GM12878 (cell line): ENCODE measurements at regions not wholly inside any gene's neighbourhood (a gene's known extent, or its start where the extent isn't known, plus 50 kb on each side); places are given as distances from the start of the nearest gene placed in this dataset.

ENCODE experiments used
- ATAC-seq: fragments of 200-7000 bp; cut with Tn5 transposase; 3 replicates; pipeline ENCODE4 v1.9.1; 2020; ENCODE audit warnings: mild to moderate bottlenecking, moderate library complexity
- BruUV-seq: library from RNA; stranded (reverse); fragments of 400-500 nt; replicated peaks from 2 replicates; lab custom pipeline; 2021; lab: Mats Ljungman, UMichigan
- CTCF ChIA-PET: fragments of 300-600 bp; sonication (Branson Sonifier 250); formaldehyde crosslinking; extraction: SDS; loops from one replicate; lab custom pipeline; 2021; ENCODE audit warnings: inconsistent platforms; lab: Yijun Ruan, JAX
- POLR2A ChIA-PET: fragments of 350-600 bp; formaldehyde crosslinking; extraction: SDS; loops from one replicate; lab custom pipeline; 2021; ENCODE audit warnings: inconsistent platforms; lab: Charles Lee
- RAD21 ChIA-PET: fragments of 300-600 bp; sonication (Branson Sonifier 250); formaldehyde crosslinking; loops from one replicate; lab custom pipeline; 2023; ENCODE audit warnings: antibody characterized with exemption; ENCODE audit not compliant: unreplicated experiment; lab: Charles Lee
- SMC1A ChIA-PET: fragments of 300-600 bp; sonication (Branson Sonifier 250); formaldehyde crosslinking; loops from one replicate; lab custom pipeline; 2023; ENCODE audit not compliant: unreplicated experiment, uncharacterized antibody; lab: Charles Lee
- DNase-seq: peaks from one replicate; pipeline ENCODE4 v3.0.0-alpha.2; 2011; ENCODE audit warnings: low read depth, low spot score
- FAIRE-seq: peaks from 3 replicates; lab custom pipeline; 2011; peaks lifted over from hg19 to GRCh38; lab: Jason Lieb, UNC
- H2AFZ ChIP-seq: 2 replicates; pipeline ENCODE4 v1.6.0; 2011; ENCODE audit warnings: low read depth, low read length, control low read depth; ENCODE audit not compliant: control insufficient read depth
- H3K27ac ChIP-seq: 2 replicates; pipeline ENCODE4 v1.5.1; 2011; ENCODE audit warnings: control low read depth; ENCODE audit not compliant: control insufficient read depth, insufficient read depth
- H3K27me3 ChIP-seq, 2 experiments: replicated peaks in 1 of 2; 2 replicates each; pipeline versions ENCODE4 v1.6.0 to v1.6.1; 2011; ENCODE audit warnings: low read length in 1 of 2; ENCODE audit not compliant: control insufficient read depth in 2 of 2, insufficient read depth in 2 of 2
- H3K36me3 ChIP-seq, 2 experiments: 2 replicates each; pipeline ENCODE4 v1.5.1; 2011; ENCODE audit warnings: low read length in 1 of 2; ENCODE audit not compliant: control insufficient read depth in 2 of 2, insufficient read depth in 2 of 2
- H3K4me1 ChIP-seq: 2 replicates; pipeline ENCODE4 v1.6.1; 2011; ENCODE audit warnings: mild to moderate bottlenecking, low read length, moderate library complexity, mixed read lengths; ENCODE audit not compliant: control insufficient read depth, insufficient read depth
- H3K4me2 ChIP-seq: 2 replicates; pipeline ENCODE4 v1.6.0; 2011; ENCODE audit warnings: control low read depth; ENCODE audit not compliant: control insufficient read depth, insufficient read depth
- H3K4me3 ChIP-seq: fragments of 200-600 bp; sonication (generic); 2 replicates; pipeline ENCODE4 v1.5.1; 2016
- H3K79me2 ChIP-seq: 2 replicates; pipeline ENCODE4 v1.6.0; 2011; ENCODE audit warnings: low read length; ENCODE audit not compliant: control insufficient read depth, insufficient read depth
- H3K9ac ChIP-seq: 2 replicates; pipeline ENCODE4 v1.8.0; 2011; ENCODE audit warnings: low read length, control low read depth, mixed read lengths; ENCODE audit not compliant: control insufficient read depth, insufficient read depth
- H3K9me3 ChIP-seq: replicated peaks from 3 replicates; pipeline ENCODE4 v1.5.1; 2011; ENCODE audit warnings: mild to moderate bottlenecking, low read length; ENCODE audit not compliant: control insufficient read depth, insufficient read depth
- H4K20me1 ChIP-seq: 2 replicates; pipeline ENCODE4 v1.6.0; 2011; ENCODE audit not compliant: control insufficient read depth, insufficient read depth
- ASH2L ChIP-seq: fragments of 300-600, 200-600 bp; sonication (generic); IDR thresholded peaks from 2 replicates; pipeline ENCODE4 v1.6.1; 2017; ENCODE audit warnings: low read depth, mild to moderate bottlenecking, borderline replicate concordance
- CEBPZ ChIP-seq: fragments of 150-350 bp; IDR thresholded peaks from 2 replicates; pipeline ENCODE4 v1.6.1; 2016; ENCODE audit warnings: low read depth, low read length
- CTCF ChIP-seq, 3 experiments: IDR thresholded peaks in 2 of 3; conservative IDR thresholded peaks in 1 of 3; 2 replicates each; pipeline ENCODE4 v1.5.1; 2011; ENCODE audit warnings: low read depth in 3 of 3, low read length in 3 of 3, mild to moderate bottlenecking in 3 of 3, control low read depth in 2 of 3, moderate library complexity in 2 of 3, inconsistent platforms in 1 of 3, mixed read lengths in 1 of 3; ENCODE audit not compliant: control insufficient read depth in 2 of 3, insufficient read depth in 1 of 3; ENCODE audit errors: extremely low read depth in 1 of 3
- KLF5 ChIP-seq: fragments of 450-650 bp; IDR thresholded peaks from 2 replicates; pipeline ENCODE4 v1.6.1; 2014; ENCODE audit warnings: mild to moderate bottlenecking; ENCODE audit not compliant: partially characterized antibody
- MTA2 ChIP-seq: fragments of 450-650 bp; IDR thresholded peaks from 2 replicates; pipeline ENCODE4 v1.6.1; 2016; ENCODE audit warnings: low read depth, mild to moderate bottlenecking, moderate library complexity
- MYB ChIP-seq: fragments of 150-350 bp; IDR thresholded peaks from 2 replicates; pipeline ENCODE4 v1.6.1; 2014; ENCODE audit warnings: mild to moderate bottlenecking, low read depth, low read length, borderline replicate concordance
- NFYB ChIP-seq: IDR thresholded peaks from 2 replicates; pipeline ENCODE4 v1.6.1; 2011; ENCODE audit warnings: low read depth, mild to moderate bottlenecking, low read length, improper control_type of control experiment, moderate library complexity; ENCODE audit not compliant: insufficient read depth
- NR2C2 ChIP-seq: IDR thresholded peaks from 2 replicates; pipeline ENCODE4 v1.6.1; 2011; ENCODE audit warnings: borderline replicate concordance, low read depth; ENCODE audit not compliant: control insufficient read depth, insufficient read length
- PAX8 ChIP-seq: fragments of 450-650 bp; IDR thresholded peaks from 2 replicates; pipeline ENCODE4 v1.6.1; 2017; ENCODE audit warnings: mild to moderate bottlenecking, moderate library complexity
- POLR2AphosphoS5 ChIP-seq: IDR thresholded peaks from 2 replicates; pipeline ENCODE4 v1.6.1; 2011; ENCODE audit warnings: mild to moderate bottlenecking, low read length, inconsistent platforms
- RUNX3 ChIP-seq: IDR thresholded peaks from 2 replicates; pipeline ENCODE4 v1.6.1; 2012; ENCODE audit warnings: low read length, inconsistent platforms
- SKIL ChIP-seq: fragments of 450-650 bp; IDR thresholded peaks from 2 replicates; pipeline ENCODE4 v1.6.1; 2017; ENCODE audit warnings: mild to moderate bottlenecking, low read depth, inconsistent platforms; ENCODE audit not compliant: poor library complexity, severe bottlenecking
- SMAD5 ChIP-seq: IDR thresholded peaks from 2 replicates; pipeline ENCODE4 v1.6.1; 2016; ENCODE audit warnings: antibody characterized with exemption, low read depth
- TCF12 ChIP-seq: IDR thresholded peaks from 2 replicates; pipeline ENCODE4 v1.6.1; 2011; ENCODE audit warnings: low read depth, mild to moderate bottlenecking, low read length
- TCF3 ChIP-seq: IDR thresholded peaks from 2 replicates; pipeline ENCODE4 v1.6.1; 2012; ENCODE audit warnings: low read depth, mild to moderate bottlenecking, low read length, borderline replicate concordance; ENCODE audit not compliant: insufficient read depth
- WRNIP1 ChIP-seq: IDR thresholded peaks from 2 replicates; pipeline ENCODE4 v1.6.1; 2011; ENCODE audit warnings: low read depth, low read length, improper control_type of control experiment, borderline replicate concordance
- ZBED1 ChIP-seq: IDR thresholded peaks from 2 replicates; pipeline ENCODE4 v1.6.1; 2016; ENCODE audit warnings: borderline replicate concordance
- ZZZ3 ChIP-seq: IDR thresholded peaks from 2 replicates; pipeline ENCODE4 v1.6.1; 2011; ENCODE audit warnings: low read depth; ENCODE audit not compliant: control insufficient read depth, insufficient read length
- WGBS: methylation state at CpG from one replicate; pipeline ENCODE4 v1.1.6; 2016; ENCODE audit warnings: low lambda C conversion rate; ENCODE audit not compliant: insufficient replicate concordance, insufficient coverage; ENCODE audit errors: missing lambda C conversion rate; 5-methylcytosine and 5-hydroxymethylcytosine counted together
- in situ Hi-C: fragments of 300-500 bp; cut with MboI; formaldehyde crosslinking; loops from 9 replicates; pipeline ENCODE4 v1.14.3; 2018; ENCODE audit warnings: mixed read lengths
- intact Hi-C: fragments of 100-400 bp; cut with micrococcal nuclease; formaldehyde crosslinking; loops from one replicate; pipeline ENCODE4 v1.14.2; 2022; ENCODE audit not compliant: unreplicated experiment

GRCh38 chr17:13953841-13954240 is 115.5 kb upstream of the COX10 start (continued):
- TF ChIP-seq TCF3 (no peak), MYB (no peak), MTA2 (no peak)

GRCh38 chr17:13957636-13958035 is 111.7 kb upstream of the COX10 start:
- no peak overlapping the region for H3K4me2 ChIP-seq
- no peaks in the 10 kb centered on the region for H3K79me2 ChIP-seq
- ChIA-PET SMC1A (no interaction called here), CTCF (no interaction called here), RAD21 (no interaction called here), POLR2A (no interaction called here)
- no peak overlapping the region for H2AFZ ChIP-seq
- DNase-seq, result no peak
- no peaks in the 10 kb centered on the region for H3K9me3 ChIP-seq
- FAIRE-seq, result no peak
- no peaks in the 10 kb centered on the region for H3K36me3 ChIP-seq
- in situ Hi-C loops (no loop called here), intact Hi-C loops (no loop called here)
- H3K4me1 ChIP-seq, result no peaks in the 10 kb centered on the region
- H4K20me1 ChIP-seq, result no peaks in the 10 kb centered on the region
- no TSS peak for BruUV-seq
- no peak overlapping the region for H3K9ac ChIP-seq
- no peaks in the 10 kb centered on the region for H3K27me3 ChIP-seq
- TF ChIP-seq CEBPZ (no peak), ZBED1 (no peak), ZZZ3 (no peak), SMAD5 (no peak), SKIL (no peak), NFYB (no peak), PAX8 (no peak), WRNIP1 (no peak), TCF12 (no peak), CTCF (IDR thresholded peaks at IDR 0.05 in 2 of 3, conservative IDR thresholded peaks at IDR 0.05 in 1 of 3; ENCODE audit: control insufficient read depth in 2 of 3, extremely low read depth in 1 of 3, insufficient read depth in 1 of 3, low read depth in 3 of 3, low read length in 3 of 3) (no peak), NR2C2 (no peak), RUNX3 (no peak), KLF5 (no peak), ASH2L (no peak), POLR2AphosphoS5 (no peak)
- ATAC-seq, result no peak
- H3K27ac ChIP-seq, result no peak overlapping the region
- 21% methylated on average over 3 of the region's 3 CpGs for WGBS
- no peak overlapping the region for H3K4me3 ChIP-seq
